HG03103 (cell line): ENCODE measurements at regions not wholly inside any gene's neighbourhood (a gene's known extent, or its start where the extent isn't known, plus 50 kb on each side); places are given as distances from the start of the nearest gene placed in this dataset.

ENCODE experiments used
- ATAC-seq: cut with Tn5 transposase; IDR thresholded peaks from one replicate; pipeline ENCODE4 v1.9.1; 2021; ENCODE audit warnings: low read depth; ENCODE audit not compliant: unreplicated experiment

GRCh38 chr5:168110870-168111832 lies 180.3 kb upstream of the WWC1 start:
- ATAC-seq: no peak

GRCh38 chr5:168114444-168115017 lies 176.9 kb upstream of the WWC1 start:
- ATAC-seq: peak; percentile 92

- ATAC-seq: no peak
Observed at GRCh38 chr5:168117469-168117868, 174.0 kb upstream of the WWC1 start.

- ATAC-seq: no peak
Observed at GRCh38 chr5:168118042-168118668, 173.3 kb upstream of the WWC1 start.

- ATAC-seq: no peak
Observed at GRCh38 chr5:168120401-168121137, 170.9 kb upstream of the WWC1 start.

GRCh38 chr5:168121138-168121494 lies 170.3 kb upstream of the WWC1 start:
- ATAC-seq: no peak

- peak; percentile 94 for ATAC-seq
Observed at GRCh38 chr5:168123631-168124528, 167.6 kb upstream of the WWC1 start.

- no peak for ATAC-seq
Observed at GRCh38 chr5:168125445-168126199, 165.8 kb upstream of the WWC1 start.

- ATAC-seq: no peak
Observed at GRCh38 chr5:168126606-168127005, 164.8 kb upstream of the WWC1 start.

- ATAC-seq: no peak
Observed at GRCh38 chr5:168128111-168128510, 163.3 kb upstream of the WWC1 start.

- ATAC-seq: no peak
Observed at GRCh38 chr5:168128557-168128956, 162.9 kb upstream of the WWC1 start.

- ATAC-seq: no peak
Observed at GRCh38 chr5:168131519-168131918, 159.9 kb upstream of the WWC1 start.

GRCh38 chr5:168132241-168132641 lies 159.2 kb upstream of the WWC1 start:
- no peak for ATAC-seq

- ATAC-seq: peak; percentile 96
Observed at GRCh38 chr5:168135897-168136296, 155.5 kb upstream of the WWC1 start.

GRCh38 chr5:168136340-168136739 lies 155.1 kb upstream of the WWC1 start:
- peak; percentile 17 for ATAC-seq

- peak; percentile 46 for ATAC-seq
Observed at GRCh38 chr5:168137265-168137664, 154.2 kb upstream of the WWC1 start.

- no peak for ATAC-seq
Observed at GRCh38 chr5:168140241-168140640, 151.2 kb upstream of the WWC1 start.

GRCh38 chr5:168142402-168142801 lies 149.0 kb upstream of the WWC1 start:
- ATAC-seq: no peak

GRCh38 chr5:168143521-168143920 lies 147.9 kb upstream of the WWC1 start:
- peak; percentile 80 for ATAC-seq
